Esophagus squamous epithelium (tissue), 4 donors: ENCODE measurements at regions not wholly inside any gene's neighbourhood (a gene's known extent, or its start where the extent isn't known, plus 50 kb on each side); places are given as distances from the start of the nearest gene placed in this dataset.
"Not testable (repeated sequence)": the region's sequence is repeated elsewhere in the genome, so short reads cannot be mapped to it uniquely, and the experiment has no call there.

Experiments
- CTCF ChIP-seq, 6 experiments: fragments of 450-650 bp in 4 of 6; fragments of 200-600 bp in 2 of 6; sonication (generic) in 2 of 6; IDR thresholded peaks; one replicate each; pipeline ENCODE4 v1.5.1; 2016 to 2019; ENCODE audit warnings: antibody characterized with exemption in 6 of 6, mild to moderate bottlenecking in 4 of 6, moderate library complexity in 4 of 6
- POLR2A ChIP-seq, 4 donors: fragments of 450-650 bp; IDR thresholded peaks; one replicate each; pipeline ENCODE4 v1.6.1; 2017; ENCODE audit warnings: antibody characterized with exemption in 4 of 4, mild to moderate bottlenecking in 4 of 4, moderate library complexity in 3 of 4

DNA sequence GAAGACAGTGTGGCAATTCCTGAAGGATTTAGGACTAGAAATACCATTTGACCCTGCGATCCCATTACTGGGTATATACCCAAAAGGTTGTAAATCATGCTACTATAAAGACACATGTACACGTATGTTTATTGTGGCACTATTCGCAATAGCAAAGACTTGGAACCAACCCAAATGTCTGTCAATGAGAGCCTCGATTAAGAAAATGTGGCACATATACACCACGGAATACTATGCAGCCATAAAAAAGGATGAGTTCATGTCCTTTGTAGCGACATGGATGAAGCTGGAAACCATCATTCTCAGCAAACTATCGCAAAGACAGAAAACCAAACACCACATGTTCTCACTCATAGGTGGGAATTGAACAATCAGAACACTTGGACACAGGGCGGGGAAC is 66.8 kb upstream of the VAMP7 start:
- not testable (repeated sequence) for TF ChIP-seq POLR2A, CTCF (IDR thresholded peaks at IDR 0.05)
